Fibroblast of lung (primary cell): ENCODE measurements at regions not wholly inside any gene's neighbourhood (a gene's known extent, or its start where the extent isn't known, plus 50 kb on each side); places are given as distances from the start of the nearest gene placed in this dataset.

ENCODE experiments used
- EZH2 ChIP-seq: IDR thresholded peaks from 2 replicates; pipeline ENCODE4 v1.5.1; 2012; ENCODE audit warnings: low read length, control low read depth, mild to moderate bottlenecking; ENCODE audit errors: missing control alignments
- TF ChIP-seq, protein P1 (sequence below), 2 donors: IDR thresholded peaks in 1 of 2; conservative IDR thresholded peaks in 1 of 2; 1 replicate in 1 of 2; 2 replicates in 1 of 2; pipeline ENCODE4 v1.5.1; 2011 to 2012; ENCODE audit warnings: low read length in 2 of 2, control low read depth in 1 of 2, inconsistent platforms in 1 of 2, low read depth in 1 of 2, mild to moderate bottlenecking in 1 of 2

DNA sequence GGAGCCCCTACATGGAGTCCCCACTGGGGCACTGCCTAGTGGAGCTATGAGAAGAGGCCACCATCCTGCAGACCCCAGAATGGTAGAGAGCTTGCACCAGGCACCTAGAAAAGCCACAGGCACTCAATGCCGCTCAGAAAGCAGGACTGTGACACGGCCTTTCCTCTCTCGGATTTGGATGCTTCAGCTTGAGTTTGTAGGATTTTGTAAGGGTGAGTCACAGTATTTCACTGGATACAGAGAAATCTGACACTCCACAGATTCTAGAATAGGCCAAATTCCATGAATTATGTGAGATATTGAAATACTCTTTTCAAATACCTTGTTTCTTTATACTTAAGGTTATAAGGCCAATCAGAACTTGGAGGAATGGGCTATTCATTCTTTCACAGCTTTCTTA, 424.5 kb downstream of the HTR1B start:
- TF ChIP-seq, protein P1, sequence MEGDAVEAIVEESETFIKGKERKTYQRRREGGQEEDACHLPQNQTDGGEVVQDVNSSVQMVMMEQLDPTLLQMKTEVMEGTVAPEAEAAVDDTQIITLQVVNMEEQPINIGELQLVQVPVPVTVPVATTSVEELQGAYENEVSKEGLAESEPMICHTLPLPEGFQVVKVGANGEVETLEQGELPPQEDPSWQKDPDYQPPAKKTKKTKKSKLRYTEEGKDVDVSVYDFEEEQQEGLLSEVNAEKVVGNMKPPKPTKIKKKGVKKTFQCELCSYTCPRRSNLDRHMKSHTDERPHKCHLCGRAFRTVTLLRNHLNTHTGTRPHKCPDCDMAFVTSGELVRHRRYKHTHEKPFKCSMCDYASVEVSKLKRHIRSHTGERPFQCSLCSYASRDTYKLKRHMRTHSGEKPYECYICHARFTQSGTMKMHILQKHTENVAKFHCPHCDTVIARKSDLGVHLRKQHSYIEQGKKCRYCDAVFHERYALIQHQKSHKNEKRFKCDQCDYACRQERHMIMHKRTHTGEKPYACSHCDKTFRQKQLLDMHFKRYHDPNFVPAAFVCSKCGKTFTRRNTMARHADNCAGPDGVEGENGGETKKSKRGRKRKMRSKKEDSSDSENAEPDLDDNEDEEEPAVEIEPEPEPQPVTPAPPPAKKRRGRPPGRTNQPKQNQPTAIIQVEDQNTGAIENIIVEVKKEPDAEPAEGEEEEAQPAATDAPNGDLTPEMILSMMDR (conservative IDR thresholded peaks at IDR 0.05 in 1 of 2, IDR thresholded peaks at IDR 0.05 in 1 of 2; ENCODE audit: low read depth in 1 of 2, low read length in 2 of 2), result no peak
- TF ChIP-seq EZH2, result no peak
